VCaP (cell line): ENCODE measurements at regions not wholly inside any gene's neighbourhood (a gene's known extent, or its start where the extent isn't known, plus 50 kb on each side); places are given as distances from the start of the nearest gene placed in this dataset.

Source experiments
- H3K27ac ChIP-seq: fragments of 450-650 bp; 2 replicates; pipeline ENCODE4 v1.5.1; 2017
- CTCF ChIP-seq: fragments of 450-650 bp; conservative IDR thresholded peaks from 2 replicates; pipeline ENCODE4 v1.5.1; 2017; ENCODE audit warnings: mild to moderate bottlenecking, moderate library complexity

- TF ChIP-seq CTCF = no peak
- no peak overlapping the region for H3K27ac ChIP-seq
Observed at GRCh38 chr5:77843570-77844372, 67.6 kb upstream of the TBCA start.

DNA sequence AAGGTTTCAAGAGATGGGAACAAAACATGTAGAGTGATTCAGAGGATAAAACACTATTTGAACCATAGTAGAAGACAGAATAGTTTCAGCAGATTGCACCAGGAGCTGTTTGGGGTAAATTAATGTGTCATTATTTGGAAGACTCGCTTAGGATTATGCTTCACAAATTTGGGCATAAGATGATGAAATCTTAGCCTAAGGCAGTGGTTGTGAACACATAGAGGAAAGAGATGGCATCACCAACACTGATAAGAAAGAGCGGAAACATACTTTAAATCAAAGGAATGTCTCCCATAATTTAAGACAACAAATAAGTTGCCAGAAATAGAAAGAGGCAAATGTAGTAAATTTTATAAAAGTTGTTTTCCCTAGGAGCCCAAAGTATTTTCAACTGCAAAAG is 66.1 kb upstream of the TBCA start:
- H3K27ac ChIP-seq = no peak overlapping the region
- no peak for TF ChIP-seq CTCF

GRCh38 chr5:77841616-77842015 is 65.5 kb upstream of the TBCA start:
- H3K27ac ChIP-seq = no peak overlapping the region
- TF ChIP-seq CTCF = no peak

GRCh38 chr5:77840930-77841329 is 64.8 kb upstream of the TBCA start:
- TF ChIP-seq CTCF = no peak
- H3K27ac ChIP-seq = no peak overlapping the region

DNA sequence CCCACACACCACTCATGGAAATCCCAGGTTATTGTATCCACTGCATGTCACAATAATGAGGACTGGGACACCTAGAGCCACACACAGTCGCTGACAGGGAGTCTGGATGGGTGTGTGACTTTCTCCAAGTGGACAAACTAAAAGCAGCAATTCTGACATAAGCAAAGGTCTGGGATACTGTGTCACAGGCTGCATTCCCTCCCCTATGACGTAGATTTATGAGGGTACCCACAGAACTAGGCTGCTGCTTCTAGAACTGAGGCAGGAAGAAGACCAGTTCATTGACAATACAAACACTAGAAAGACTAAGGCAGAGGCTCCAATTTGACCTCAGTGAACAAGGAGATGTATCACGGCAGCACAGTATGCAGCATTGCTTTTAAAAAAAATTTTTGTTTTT is 63.6 kb upstream of the TBCA start:
- H3K27ac ChIP-seq = no peak overlapping the region
- no peak for TF ChIP-seq CTCF

DNA sequence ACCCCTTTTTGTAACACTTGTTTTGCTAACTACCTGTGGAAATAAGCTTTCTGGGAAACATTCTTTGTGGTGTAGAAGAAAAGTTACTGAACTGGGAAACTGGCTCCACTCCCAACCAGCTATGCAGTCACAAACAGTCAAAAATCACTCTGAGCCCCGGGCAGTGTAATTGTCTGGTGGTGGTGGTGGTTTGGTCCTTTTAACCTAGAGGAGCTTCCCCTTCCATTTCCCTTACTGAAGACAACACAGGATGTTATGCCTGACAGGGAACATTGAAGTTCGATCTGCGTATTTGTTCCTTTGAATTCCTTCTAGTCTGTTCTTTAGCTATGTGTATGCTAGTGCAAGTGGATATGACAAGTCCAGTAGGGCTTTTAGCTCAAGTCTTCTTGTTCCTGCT is 56.8 kb upstream of the TBCA start:
- TF ChIP-seq CTCF = no peak
- no peak overlapping the region for H3K27ac ChIP-seq

DNA sequence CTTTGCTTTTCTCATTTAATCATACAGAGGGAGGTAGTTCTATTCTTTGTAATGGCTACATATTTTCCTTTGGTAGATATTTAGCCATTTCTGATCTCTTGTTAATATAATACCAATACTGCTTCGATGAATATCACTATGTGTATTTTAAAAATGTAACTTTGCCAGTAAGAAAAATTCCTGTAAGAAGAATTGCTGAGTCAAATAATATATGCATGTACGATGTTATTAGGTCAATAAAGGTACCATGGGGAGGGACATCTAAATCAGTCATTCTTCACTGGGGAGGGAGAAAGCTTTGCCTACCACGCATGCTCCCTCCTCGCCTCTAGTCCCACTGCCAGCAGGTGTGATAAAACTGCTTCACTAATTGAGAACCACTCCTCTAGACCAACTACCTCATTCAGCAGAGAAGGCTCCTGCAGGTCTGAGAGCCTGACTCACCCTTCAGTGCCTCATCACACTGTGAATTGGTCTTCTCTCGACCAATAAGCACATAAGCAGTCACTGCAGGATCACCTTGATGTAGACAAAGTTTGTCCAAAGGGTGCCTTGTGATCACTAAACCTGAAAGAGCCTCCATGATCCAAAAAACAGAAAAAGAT is 56.1 kb upstream of the TBCA start:
- TF ChIP-seq CTCF = no peak
- no peak overlapping the region for H3K27ac ChIP-seq
